ENCODE measurements at regions not wholly inside any gene's neighbourhood (a gene's known extent, or its start where the extent isn't known, plus 50 kb on each side); places are given as distances from the start of the nearest gene placed in this dataset.

DNA sequence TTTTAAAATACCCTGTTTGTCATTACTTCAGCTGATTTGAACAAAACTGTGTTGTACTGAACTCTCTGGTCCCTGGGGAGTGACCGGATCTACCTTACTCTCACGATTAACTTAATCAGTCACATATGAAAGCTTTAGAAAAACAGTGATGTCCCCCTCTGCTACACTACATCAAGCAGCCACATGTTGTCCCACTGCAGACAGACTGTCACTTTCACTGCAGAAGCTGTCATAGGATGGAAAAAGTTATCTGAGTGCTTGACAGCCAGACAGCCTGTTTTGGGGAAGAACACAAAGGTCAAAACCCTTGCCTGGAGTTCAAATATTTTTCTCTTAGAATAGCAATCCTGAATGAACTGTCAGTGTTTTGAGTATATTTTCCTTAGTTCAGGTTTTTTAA is 546.4 kb downstream of the DTWD2 start:
- TF ChIP-seq POLR2A (IDR thresholded peaks at IDR 0.05; ENCODE audit: low read depth, low read length) (no peak), POLR2AphosphoS5 (IDR thresholded peaks at IDR 0.05; ENCODE audit: low read depth, low read length) (no peak), TAF1 (IDR thresholded peaks at IDR 0.05; ENCODE audit: borderline replicate concordance, low read depth, low read length) (no peak)

Measured in GM12892 (cell line).